HG02588 (cell line): ENCODE measurements at regions not wholly inside any gene's neighbourhood (a gene's known extent, or its start where the extent isn't known, plus 50 kb on each side); places are given as distances from the start of the nearest gene placed in this dataset.

Experiments used
- ATAC-seq: cut with Tn5 transposase; IDR thresholded peaks from one replicate; pipeline ENCODE4 v1.9.1; 2021; ENCODE audit warnings: mild to moderate bottlenecking, moderate library complexity; ENCODE audit not compliant: unreplicated experiment

DNA sequence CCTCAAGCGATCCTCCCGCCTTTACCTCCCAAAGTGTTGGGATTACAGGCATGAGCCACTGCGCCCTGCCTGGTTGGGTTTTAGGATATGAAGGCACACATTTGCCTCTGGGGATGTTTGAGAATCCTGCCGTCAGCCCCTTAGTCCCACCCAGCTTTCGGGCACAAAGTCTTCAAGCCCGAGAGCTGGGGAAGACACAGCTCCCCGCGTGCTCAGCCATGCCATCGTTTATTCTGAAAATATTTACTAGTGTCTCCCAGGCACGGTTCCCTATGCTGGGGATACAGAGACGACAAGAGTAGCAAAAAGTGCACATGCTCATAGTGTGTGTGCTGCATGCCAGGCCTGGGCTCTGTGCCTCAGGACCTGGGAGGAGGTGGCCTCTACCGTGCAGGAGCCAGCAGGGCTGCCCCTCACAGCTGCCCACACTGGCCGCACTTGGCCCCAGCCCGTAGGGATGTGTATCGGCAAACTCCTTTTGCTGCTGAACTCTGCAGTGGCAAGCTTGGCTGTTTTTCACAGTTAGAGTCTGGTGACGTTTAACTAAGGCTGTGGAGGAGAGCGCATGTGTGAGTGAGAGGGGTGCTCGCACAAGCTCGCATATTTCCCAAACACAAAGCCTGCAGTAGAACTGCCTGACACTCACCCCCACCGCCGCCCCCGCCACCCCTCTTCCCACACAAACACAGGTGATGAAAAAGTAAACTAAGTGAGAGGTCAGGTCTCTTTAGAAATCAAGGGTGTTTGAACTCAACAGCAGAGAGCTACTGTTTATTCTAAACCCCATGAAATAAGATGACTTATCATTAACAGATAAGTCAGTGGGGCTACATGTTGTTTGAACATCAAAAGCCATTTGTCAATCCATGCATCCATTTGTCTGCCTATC lies 266.4 kb downstream of the MRTFB start:
- no peak for ATAC-seq

DNA sequence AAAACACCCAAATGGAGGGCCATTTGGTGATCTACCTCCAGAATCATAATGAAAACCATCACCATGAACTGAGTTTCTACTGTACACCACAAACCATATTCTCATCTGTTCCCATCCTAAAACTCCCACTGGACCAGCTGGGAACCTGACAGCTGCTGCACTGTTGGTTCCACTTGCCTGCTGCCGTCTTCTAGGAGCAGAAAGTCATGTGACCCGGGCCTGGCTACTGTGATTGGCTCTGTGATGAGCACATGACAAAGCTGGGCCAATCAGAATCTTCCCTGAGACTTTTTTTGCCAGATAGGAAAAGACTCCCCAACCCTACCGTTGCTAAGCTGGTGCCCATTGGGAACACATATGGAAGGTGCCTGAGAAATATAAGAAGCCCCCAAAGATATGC lies 264.2 kb downstream of the MRTFB start:
- ATAC-seq: no peak

DNA sequence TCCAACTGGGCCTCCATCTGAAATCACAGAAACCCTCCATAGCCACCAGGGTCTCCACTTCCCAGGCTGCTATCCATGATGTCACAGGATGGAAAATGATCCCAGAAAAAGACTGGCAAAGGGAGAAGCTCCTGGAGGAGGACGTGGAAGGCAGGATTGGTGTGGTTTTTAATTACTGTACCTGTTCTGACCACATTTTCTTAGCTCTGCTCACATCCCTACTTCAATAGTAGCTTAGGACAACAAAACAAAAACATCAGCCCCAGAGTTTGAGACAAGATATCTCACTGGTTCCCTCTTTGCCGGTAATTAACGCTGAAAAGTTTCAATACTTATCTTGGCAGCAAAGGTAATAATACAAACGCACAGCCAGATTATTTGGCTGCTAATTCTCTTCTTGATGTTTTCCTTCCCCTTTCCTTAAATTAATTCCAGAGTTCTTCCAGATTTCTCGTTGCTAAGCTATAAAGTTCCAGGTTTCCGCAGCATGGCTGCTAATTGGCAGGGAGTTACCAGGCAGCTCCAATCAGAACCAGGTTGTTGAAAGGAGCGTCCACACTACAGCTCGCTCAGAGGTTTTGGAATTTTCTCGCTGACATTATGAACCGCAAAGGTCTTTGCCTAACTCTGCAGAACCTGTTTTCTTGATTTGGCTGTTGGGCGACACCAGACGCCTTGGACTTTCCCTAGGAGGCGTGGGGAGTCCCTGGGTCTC lies 263.4 kb downstream of the MRTFB start:
- no peak for ATAC-seq

DNA sequence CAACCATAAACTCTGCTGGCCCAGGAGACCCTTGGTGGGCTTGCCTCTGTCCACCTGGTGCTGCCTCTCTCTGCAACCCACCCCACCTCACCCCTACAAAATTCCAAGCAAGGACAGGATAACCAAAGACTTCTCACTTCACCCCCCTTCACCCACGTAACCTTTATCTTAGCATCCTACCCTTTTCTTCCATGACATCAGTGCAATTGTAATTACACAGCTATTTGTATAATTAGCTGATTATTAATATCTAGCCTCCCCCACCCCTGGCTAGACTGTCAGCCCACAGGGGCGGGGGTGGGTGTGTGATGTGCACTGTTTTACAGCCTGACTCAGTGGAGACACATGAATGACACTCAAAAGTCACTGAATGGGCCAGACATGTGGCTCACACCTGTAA lies 262.2 kb downstream of the MRTFB start:
- ATAC-seq: no peak

DNA sequence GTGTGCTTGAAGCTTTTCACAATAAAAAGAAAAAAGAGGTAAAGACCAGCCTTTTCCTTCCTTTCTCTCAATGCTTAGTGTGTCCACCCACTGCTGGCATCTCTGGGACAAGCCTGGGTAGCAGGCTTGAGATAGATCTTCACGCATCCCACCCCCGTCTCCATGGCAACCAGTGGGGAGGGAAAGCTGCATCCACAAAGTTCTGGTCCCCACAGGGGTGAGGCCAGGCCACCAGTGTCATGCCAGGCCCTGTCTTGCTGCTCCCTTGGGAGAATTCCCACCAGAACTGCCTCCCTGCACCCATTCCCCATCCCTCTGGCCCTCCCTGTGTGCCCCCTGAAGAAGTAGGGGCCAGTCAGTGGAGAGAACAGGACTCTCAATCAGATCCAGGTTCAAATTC lies 259.9 kb downstream of the MRTFB start:
- ATAC-seq: no peak

DNA sequence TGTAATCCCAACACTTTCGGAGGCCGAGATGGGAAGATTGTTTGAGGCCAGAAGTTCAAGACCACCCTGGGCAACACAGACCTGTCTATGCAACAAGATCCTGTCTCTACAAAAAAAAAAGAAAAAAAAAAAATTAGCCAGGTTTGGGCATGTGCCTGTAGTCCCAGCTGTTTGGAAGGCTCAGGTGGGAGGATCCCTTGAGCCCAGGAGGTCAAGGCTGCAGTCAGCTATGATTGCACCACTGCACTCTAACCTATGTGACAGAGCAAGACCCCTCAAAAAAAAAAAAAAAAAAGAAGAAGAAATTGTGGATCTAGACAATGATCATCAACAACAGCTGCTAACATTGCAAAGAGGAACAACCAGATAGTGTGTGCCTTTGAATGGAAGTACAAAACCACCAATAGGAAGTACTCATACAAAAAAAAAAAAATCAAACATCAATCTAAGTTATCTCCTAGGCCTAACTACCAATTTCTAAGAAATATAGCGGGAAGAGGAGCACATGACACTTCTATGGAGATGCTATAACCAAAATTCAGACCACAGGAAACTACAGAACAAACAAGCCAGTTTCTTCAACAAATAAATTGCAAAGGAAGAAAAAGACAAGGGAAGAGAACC lies 258.7 kb downstream of the MRTFB start:
- no peak for ATAC-seq

DNA sequence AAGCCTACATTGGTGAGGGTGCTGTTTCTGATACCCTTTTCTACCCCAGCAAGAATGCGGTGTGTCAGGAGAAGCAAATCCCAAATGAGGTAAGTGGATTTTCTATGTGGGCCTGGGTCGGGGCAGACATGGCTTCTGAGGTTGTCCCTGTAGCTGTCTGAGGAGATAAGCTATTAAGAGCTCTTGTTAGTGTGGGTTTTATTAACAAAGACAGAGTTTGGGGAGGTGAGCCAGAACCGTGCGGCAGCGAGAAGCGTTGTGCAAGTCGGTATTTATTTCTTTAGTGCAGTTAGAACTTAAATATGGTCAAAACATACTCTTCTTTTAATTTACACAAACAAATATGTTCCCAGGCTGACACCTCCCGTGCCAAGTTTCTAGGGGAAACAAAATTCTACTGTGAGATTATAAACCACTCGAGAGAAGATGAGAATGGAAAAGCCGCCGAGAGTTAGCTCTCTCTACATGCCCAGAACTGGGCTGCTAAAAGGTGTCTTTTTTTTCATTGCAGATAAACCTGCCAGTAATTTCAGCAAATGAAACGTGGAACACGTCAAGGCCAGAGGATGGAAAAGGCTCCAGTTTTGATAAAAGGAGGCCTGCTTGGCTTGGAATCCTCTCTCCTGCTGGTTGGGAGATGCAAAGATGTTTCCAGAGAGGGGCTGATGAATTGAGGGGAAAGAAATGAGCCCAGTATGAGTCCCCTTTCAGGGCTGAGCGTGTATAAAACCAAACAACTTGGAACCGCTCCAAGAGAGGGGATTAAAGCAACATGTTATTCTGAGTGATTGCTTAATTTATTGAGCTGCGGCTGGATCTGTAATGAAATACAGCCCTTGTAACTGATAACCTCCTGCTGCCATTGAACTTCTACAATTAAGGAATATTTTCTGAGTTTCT lies 254.6 kb downstream of the MRTFB start:
- ATAC-seq: no peak

DNA sequence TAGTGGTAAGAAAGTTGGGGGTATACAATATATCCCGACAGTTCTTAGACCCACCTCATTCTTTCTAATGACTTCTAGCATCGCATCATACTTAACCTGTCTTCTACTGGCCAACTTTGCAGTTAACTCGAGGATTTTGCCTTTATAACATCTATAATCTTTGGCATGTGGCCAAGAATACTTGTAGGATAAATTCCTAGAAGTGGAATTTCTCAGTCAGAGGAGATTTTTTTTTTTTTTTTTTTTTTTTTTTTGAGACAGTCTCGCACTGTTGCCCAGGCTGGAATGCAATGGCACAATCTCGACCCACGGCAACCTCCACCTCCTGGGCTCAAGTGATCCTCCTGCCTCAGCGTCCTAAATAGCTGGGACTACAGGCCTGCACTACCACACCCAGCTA lies 253.5 kb downstream of the MRTFB start:
- ATAC-seq: no peak

DNA sequence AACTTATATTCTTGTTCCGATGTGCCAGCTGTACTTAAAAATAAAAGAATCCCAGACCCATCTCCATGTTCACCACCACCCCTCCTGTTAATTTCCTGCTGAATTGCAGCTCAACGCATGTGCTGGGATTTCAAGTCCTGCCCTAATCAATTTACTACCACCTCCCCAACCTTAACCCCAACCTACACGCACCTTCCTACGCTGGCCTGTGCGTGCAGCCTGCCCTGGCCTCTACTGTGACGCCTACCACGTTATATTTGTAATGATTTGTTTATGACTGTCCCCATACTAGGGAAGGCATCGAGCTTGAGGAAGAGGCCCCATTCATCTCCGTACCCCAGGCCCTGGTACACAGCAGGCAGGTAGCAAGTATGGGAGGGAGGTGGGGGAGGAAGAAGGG lies 251.1 kb downstream of the MRTFB start:
- ATAC-seq: no peak

DNA sequence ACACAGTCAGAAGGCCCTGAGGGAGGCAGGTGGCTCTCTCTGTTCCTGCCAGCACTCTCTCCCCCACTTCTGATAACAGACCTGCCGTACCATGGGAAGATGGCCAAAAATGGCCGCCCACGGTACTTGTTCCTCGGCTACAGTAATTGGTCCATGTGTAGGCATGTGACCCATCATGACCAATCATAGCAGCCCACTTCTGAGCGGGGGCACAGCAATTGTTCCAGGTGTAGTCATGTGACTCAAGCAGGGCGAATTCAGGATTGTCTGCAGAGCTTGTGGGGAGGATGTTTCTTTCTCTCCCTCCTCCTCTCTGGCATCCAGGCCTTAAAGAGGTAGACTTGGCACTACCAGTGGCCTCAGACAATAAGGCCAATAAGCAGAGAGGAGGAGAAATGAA lies 250.4 kb downstream of the MRTFB start:
- ATAC-seq: no peak

DNA sequence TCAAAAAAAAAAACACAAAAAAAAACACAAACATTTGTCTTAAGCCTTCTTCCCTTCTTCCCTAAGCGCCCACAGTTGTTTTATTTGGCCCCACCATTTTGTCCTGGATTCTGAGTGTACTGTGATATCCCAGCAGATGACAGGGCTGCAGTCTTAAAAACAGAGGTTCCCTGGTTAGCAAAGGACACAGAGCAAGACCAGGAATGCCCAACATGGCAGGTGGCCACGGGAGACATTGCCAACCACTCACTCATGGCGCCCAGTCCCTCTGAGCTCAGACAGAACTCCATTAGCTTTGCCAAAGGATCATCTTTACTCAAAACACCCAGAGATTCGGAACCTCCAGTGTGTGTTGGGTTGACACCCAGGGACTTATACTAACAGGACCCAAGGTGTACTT lies 249.3 kb downstream of the MRTFB start:
- ATAC-seq: no peak
